ENCODE measurements at regions not wholly inside any gene's neighbourhood (a gene's known extent, or its start where the extent isn't known, plus 50 kb on each side); places are given as distances from the start of the nearest gene placed in this dataset.

DNA sequence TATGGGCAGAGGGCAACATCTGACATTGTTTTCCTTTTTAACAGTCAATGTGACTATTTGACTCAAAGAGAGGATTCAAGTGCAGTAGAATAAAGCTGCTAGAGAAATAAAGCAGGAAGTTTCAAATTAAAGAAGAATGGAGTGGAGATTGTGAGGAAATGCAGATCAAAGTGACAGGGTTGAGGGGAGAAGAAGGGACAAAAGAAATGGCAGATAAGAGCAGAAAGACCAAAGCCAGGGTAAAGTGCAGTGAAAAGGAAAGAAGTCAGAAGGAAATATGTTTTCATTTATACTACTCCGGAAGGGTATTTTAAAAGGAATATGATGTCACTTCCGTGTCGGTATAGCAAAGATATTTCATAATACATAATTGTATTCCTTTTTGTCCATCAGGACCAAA, 297.5 kb upstream of the CRIM1 start:
- ChIA-PET SMC1A (ENCODE audit: uncharacterized antibody, unreplicated experiment) (no interaction called here), POLR2A (no interaction called here), CTCF (interaction anchor here (0.9 kb wide), 1 partner anchor 181 kb away, joined by 3 read pairs; no protein-coding TSS in a partner anchor), RAD21 (ENCODE audit: unreplicated experiment) (interaction anchor here (2.1 to 2.2 kb wide), 2 partner anchors 80 to 182 kb away, joined by 4 to 6 read pairs; no protein-coding TSS in a partner anchor)
- no peak for DNase-seq (ENCODE audit: low read depth, low spot score)
- Histone ChIP-seq H2AFZ (ENCODE audit: control insufficient read depth, low read depth, low read length) (no peak overlapping the region), H4K20me1 (ENCODE audit: control insufficient read depth, insufficient read depth) (no peaks in the 10 kb centered on the region), H3K4me2 (ENCODE audit: control insufficient read depth, insufficient read depth) (no peak overlapping the region), H3K9me3 (replicated peaks; ENCODE audit: control insufficient read depth, insufficient read depth, low read length) (no peaks in the 10 kb centered on the region; the same call in 2 of the 3 replicates), H3K79me2 (ENCODE audit: control insufficient read depth, insufficient read depth, low read length) (no peaks in the 10 kb centered on the region), H3K27me3 (replicated peaks in 1 of 2; ENCODE audit: control insufficient read depth in 2 of 2, insufficient read depth in 2 of 2, low read length in 1 of 2) (no peaks in the 10 kb centered on the region), H3K27ac (ENCODE audit: control insufficient read depth, insufficient read depth) (no peak overlapping the region), H3K36me3 (ENCODE audit: control insufficient read depth in 2 of 2, insufficient read depth in 2 of 2, low read length in 1 of 2) (no peaks in the 10 kb centered on the region), H3K9ac (ENCODE audit: control insufficient read depth, insufficient read depth, low read length) (no peak overlapping the region), H3K4me1 (ENCODE audit: control insufficient read depth, insufficient read depth, low read length) (no peaks in the 10 kb centered on the region), H3K4me3 (no peak overlapping the region)
- FAIRE-seq = no peak
- in situ Hi-C loops (cut with MboI) (no loop called here), intact Hi-C loops (cut with micrococcal nuclease; ENCODE audit: unreplicated experiment) (no loop called here)
- BruUV-seq (replicated peaks) = no TSS peak
- WGBS (ENCODE audit: insufficient coverage, insufficient replicate concordance, low lambda C conversion rate, missing lambda C conversion rate) = 68% methylated on average over 3 of the region's 3 CpGs
- ATAC-seq = no peak
- TF ChIP-seq HDGF (IDR thresholded peaks at IDR 0.05) (no peak), SMAD5 (IDR thresholded peaks at IDR 0.05; ENCODE audit: low read depth) (no peak), MTA3 (IDR thresholded peaks at IDR 0.05; ENCODE audit: borderline replicate concordance, low read length) (no peak), CHD4 (IDR thresholded peaks at IDR 0.05) (no peak), CHD2 (IDR thresholded peaks at IDR 0.05; ENCODE audit: borderline replicate concordance, low read depth, low read length) (no peak), PAX5 (IDR thresholded peaks at IDR 0.05; ENCODE audit: borderline replicate concordance, low read depth, low read length) (no peak), HDAC6 (IDR thresholded peaks at IDR 0.05; ENCODE audit: unreplicated experiment) (no peak), ATF7 (IDR thresholded peaks at IDR 0.05; ENCODE audit: low read depth) (no peak), IKZF1 (conservative IDR thresholded peaks at IDR 0.05) (no peak), NR2C2 (IDR thresholded peaks at IDR 0.05; ENCODE audit: borderline replicate concordance, control insufficient read depth, insufficient read length, low read depth) (no peak), LARP7 (IDR thresholded peaks at IDR 0.05) (no peak)
- TF ChIP-seq, protein P1, sequence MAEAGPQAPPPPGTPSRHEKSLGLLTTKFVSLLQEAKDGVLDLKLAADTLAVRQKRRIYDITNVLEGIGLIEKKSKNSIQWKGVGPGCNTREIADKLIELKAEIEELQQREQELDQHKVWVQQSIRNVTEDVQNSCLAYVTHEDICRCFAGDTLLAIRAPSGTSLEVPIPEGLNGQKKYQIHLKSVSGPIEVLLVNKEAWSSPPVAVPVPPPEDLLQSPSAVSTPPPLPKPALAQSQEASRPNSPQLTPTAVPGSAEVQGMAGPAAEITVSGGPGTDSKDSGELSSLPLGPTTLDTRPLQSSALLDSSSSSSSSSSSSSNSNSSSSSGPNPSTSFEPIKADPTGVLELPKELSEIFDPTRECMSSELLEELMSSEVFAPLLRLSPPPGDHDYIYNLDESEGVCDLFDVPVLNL (IDR thresholded peaks at IDR 0.05; ENCODE audit: low read depth, low read length) = no peak
- TF ChIP-seq, protein P2, sequence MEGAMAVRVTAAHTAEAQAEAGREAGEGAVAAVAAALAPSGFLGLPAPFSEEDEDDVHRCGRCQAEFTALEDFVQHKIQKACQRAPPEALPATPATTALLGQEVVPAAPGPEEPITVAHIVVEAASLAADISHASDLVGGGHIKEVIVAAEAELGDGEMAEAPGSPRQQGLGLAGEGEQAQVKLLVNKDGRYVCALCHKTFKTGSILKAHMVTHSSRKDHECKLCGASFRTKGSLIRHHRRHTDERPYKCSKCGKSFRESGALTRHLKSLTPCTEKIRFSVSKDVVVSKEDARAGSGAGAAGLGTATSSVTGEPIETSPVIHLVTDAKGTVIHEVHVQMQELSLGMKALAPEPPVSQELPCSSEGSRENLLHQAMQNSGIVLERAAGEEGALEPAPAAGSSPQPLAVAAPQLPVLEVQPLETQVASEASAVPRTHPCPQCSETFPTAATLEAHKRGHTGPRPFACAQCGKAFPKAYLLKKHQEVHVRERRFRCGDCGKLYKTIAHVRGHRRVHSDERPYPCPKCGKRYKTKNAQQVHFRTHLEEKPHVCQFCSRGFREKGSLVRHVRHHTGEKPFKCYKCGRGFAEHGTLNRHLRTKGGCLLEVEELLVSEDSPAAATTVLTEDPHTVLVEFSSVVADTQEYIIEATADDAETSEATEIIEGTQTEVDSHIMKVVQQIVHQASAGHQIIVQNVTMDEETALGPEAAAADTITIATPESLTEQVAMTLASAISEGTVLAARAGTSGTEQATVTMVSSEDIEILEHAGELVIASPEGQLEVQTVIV (IDR thresholded peaks at IDR 0.05; ENCODE audit: borderline replicate concordance, partially characterized antibody) = no peak
- TF ChIP-seq, protein P3, sequence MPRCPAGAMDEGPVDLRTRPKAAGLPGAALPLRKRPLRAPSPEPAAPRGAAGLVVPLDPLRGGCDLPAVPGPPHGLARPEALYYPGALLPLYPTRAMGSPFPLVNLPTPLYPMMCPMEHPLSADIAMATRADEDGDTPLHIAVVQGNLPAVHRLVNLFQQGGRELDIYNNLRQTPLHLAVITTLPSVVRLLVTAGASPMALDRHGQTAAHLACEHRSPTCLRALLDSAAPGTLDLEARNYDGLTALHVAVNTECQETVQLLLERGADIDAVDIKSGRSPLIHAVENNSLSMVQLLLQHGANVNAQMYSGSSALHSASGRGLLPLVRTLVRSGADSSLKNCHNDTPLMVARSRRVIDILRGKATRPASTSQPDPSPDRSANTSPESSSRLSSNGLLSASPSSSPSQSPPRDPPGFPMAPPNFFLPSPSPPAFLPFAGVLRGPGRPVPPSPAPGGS (IDR thresholded peaks at IDR 0.05; ENCODE audit: borderline replicate concordance, insufficient read depth, low read depth, low read length, poor library complexity, severe bottlenecking) = no peak
- TF ChIP-seq, protein P4, sequence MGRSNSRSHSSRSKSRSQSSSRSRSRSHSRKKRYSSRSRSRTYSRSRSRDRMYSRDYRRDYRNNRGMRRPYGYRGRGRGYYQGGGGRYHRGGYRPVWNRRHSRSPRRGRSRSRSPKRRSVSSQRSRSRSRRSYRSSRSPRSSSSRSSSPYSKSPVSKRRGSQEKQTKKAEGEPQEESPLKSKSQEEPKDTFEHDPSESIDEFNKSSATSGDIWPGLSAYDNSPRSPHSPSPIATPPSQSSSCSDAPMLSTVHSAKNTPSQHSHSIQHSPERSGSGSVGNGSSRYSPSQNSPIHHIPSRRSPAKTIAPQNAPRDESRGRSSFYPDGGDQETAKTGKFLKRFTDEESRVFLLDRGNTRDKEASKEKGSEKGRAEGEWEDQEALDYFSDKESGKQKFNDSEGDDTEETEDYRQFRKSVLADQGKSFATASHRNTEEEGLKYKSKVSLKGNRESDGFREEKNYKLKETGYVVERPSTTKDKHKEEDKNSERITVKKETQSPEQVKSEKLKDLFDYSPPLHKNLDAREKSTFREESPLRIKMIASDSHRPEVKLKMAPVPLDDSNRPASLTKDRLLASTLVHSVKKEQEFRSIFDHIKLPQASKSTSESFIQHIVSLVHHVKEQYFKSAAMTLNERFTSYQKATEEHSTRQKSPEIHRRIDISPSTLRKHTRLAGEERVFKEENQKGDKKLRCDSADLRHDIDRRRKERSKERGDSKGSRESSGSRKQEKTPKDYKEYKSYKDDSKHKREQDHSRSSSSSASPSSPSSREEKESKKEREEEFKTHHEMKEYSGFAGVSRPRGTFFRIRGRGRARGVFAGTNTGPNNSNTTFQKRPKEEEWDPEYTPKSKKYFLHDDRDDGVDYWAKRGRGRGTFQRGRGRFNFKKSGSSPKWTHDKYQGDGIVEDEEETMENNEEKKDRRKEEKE (IDR thresholded peaks at IDR 0.05) = no peak

Data from GM12878 (cell line).